Right lobe of liver (tissue), 4 donors: ENCODE measurements at regions not wholly inside any gene's neighbourhood (a gene's known extent, or its start where the extent isn't known, plus 50 kb on each side); places are given as distances from the start of the nearest gene placed in this dataset.

Experiments
- CTCF ChIP-seq, 4 donors: fragments of 200-600 bp in 3 of 4; fragments of 450-650 bp in 1 of 4; IDR thresholded peaks; one replicate each; pipeline versions ENCODE4 v1.5.1 to v1.8.0; 2016 to 2022; ENCODE audit warnings: antibody characterized with exemption in 4 of 4, mild to moderate bottlenecking in 2 of 4
- POLR2A ChIP-seq: fragments of 450-650 bp; IDR thresholded peaks from one replicate; pipeline ENCODE4 v1.6.1; 2017; ENCODE audit warnings: antibody characterized with exemption, mild to moderate bottlenecking
- donor health status: DM: no; HTN: no; CAD: no.
- donor health status: DM: no; HTN: no; CAD: no.
- donor health status: DM: no; HTN: yes; CAD: no.

DNA sequence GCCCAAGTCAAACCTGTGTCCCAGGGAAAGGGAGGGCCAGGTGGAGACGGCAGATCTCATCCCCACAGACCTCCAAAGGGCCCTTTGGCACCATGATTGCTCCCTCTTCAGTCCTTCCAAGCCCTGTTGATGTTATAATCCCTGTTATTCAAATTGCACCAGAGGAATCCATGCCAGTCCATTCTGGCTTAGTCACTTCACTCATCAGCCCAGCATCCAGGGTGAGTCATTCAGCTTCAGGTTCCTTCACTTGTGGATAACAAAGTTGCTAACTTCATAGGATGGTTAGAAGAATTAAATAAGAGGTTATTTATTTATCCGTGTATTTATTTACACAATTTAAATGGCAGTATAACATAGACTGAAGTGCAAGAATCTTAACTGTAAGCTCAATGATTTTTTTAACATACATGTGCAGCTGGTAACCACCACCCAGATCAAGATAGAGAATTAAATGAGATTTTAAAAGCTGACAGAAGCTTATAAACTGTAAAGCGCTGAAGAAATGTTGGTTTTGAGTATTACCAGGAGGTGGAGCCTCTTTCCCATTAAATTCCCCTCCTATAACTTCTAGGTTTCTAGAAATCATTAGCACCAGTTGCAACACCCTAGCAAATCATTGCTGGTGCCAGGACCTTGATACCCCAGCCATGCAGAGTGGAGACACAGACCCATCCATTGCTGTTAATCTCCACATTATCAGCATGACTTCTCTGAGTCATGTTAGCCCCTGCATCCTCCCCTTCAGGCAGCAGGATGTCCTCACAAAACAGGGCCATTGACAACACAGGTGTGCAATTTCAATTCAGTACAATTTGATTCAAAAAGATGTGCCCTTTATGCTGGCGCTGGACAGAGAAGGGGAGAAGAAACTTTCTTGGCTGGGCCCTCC, 77.4 kb downstream of the SEC61B start:
- peak; percentile 31 to 43 (median 36) for TF ChIP-seq CTCF (IDR thresholded peaks at IDR 0.05)
- TF ChIP-seq POLR2A, result no peak
